ENCODE measurements at regions not wholly inside any gene's neighbourhood (a gene's known extent, or its start where the extent isn't known, plus 50 kb on each side); places are given as distances from the start of the nearest gene placed in this dataset.

DNA sequence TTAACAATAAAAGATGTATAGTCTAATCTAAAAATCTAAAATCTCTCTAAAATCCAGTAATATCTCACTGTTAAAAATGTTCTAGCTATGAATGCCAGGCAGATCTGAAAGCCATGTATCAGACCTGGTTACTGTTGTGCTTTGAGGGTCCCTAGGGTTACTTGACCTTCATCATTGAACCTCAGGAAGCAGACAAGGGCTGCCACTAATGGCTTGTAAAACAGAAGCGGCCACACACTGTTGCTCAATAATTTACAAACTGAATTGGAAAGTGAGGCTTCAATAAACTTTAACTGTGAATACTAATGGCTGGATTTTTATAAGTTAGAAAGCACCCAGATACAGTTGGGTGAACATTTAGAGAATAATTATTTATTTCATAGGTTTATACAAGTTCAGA lies 198.0 kb upstream of the RPS23 start:
- Histone ChIP-seq H3K4me2 (ENCODE audit: insufficient read depth, low read length) (no peak overlapping the region), H3K9ac (ENCODE audit: insufficient read depth in 1 of 2, low read depth in 2 of 2, low read length in 2 of 2) (no peak overlapping the region), H3K4me1 (replicated peaks in 1 of 2; ENCODE audit: control insufficient read depth in 2 of 2, insufficient read depth in 2 of 2, low read length in 2 of 2) (no peaks in the 10 kb centered on the region), H2AFZ (ENCODE audit: low read depth, low read length) (no peak overlapping the region), H3K36me3 (ENCODE audit: control insufficient read depth, insufficient read depth, low read length) (no peaks in the 10 kb centered on the region), H3K9me1 (ENCODE audit: control insufficient read depth, insufficient read depth, low read length) (no peaks in the 10 kb centered on the region), H3K79me2 (ENCODE audit: control insufficient read depth, insufficient read depth, low read length) (no peaks in the 10 kb centered on the region), H3K4me3 (no peak overlapping the region), H3K27me3 (ENCODE audit: control insufficient read depth in 2 of 2, insufficient read depth in 2 of 2, low read length in 2 of 2) (no peaks in the 10 kb centered on the region), H3K9me3 (replicated peaks; ENCODE audit: control insufficient read depth, insufficient read depth, low read depth, low read length) (no peaks in the 10 kb centered on the region), H3K27ac (ENCODE audit: extremely low read depth, low read depth, low read length) (no peak overlapping the region), H4K20me1 (replicated peaks; ENCODE audit: control insufficient read depth, insufficient read depth, low read length) (no peaks in the 10 kb centered on the region)
- ATAC-seq (no peak), DNase-seq (ENCODE audit: extremely low read depth in 1 of 4, low spot score in 3 of 4) (no peak), FAIRE-seq (no peak)
- in situ Hi-C loops (cut with MboI), result no loop called here
- ChIA-PET CTCF (ENCODE audit: low intra/inter-chr PET ratio) (no interaction called here), POLR2A (no interaction called here)
- intact Hi-C loops (cut with micrococcal nuclease), result no loop called here
- no TSS peak for BruUV-seq (replicated peaks)
- WGBS (ENCODE audit: insufficient coverage, low coverage, missing lambda C conversion rate), result 44% methylated on average over 1 of the region's 1 CpG
- TF ChIP-seq, protein P1, sequence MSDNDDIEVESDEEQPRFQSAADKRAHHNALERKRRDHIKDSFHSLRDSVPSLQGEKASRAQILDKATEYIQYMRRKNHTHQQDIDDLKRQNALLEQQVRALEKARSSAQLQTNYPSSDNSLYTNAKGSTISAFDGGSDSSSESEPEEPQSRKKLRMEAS (CRISPR knock-in tag; IDR thresholded peaks at IDR 0.05), result no peak
- TF ChIP-seq CCAR2 (IDR thresholded peaks at IDR 0.05; ENCODE audit: low read depth, low read length) (no peak), KDM2B (CRISPR knock-in tag; IDR thresholded peaks at IDR 0.05) (no peak), NCOA4 (IDR thresholded peaks at IDR 0.05; ENCODE audit: partially characterized antibody) (no peak), RAD21 (CRISPR knock-in tag; conservative IDR thresholded peaks at IDR 0.05 in 1 of 2, IDR thresholded peaks at IDR 0.05 in 1 of 2) (no peak), NFE2L1 (tag; IDR thresholded peaks at IDR 0.05; ENCODE audit: borderline replicate concordance, low read depth) (no peak), SMARCA5 (IDR thresholded peaks at IDR 0.05) (no peak)
- TF ChIP-seq, protein P2, sequence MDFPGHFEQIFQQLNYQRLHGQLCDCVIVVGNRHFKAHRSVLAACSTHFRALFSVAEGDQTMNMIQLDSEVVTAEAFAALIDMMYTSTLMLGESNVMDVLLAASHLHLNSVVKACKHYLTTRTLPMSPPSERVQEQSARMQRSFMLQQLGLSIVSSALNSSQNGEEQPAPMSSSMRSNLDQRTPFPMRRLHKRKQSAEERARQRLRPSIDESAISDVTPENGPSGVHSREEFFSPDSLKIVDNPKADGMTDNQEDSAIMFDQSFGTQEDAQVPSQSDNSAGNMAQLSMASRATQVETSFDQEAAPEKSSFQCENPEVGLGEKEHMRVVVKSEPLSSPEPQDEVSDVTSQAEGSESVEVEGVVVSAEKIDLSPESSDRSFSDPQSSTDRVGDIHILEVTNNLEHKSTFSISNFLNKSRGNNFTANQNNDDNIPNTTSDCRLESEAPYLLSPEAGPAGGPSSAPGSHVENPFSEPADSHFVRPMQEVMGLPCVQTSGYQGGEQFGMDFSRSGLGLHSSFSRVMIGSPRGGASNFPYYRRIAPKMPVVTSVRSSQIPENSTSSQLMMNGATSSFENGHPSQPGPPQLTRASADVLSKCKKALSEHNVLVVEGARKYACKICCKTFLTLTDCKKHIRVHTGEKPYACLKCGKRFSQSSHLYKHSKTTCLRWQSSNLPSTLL (IDR thresholded peaks at IDR 0.05), result no peak
- TF ChIP-seq, protein P3, sequence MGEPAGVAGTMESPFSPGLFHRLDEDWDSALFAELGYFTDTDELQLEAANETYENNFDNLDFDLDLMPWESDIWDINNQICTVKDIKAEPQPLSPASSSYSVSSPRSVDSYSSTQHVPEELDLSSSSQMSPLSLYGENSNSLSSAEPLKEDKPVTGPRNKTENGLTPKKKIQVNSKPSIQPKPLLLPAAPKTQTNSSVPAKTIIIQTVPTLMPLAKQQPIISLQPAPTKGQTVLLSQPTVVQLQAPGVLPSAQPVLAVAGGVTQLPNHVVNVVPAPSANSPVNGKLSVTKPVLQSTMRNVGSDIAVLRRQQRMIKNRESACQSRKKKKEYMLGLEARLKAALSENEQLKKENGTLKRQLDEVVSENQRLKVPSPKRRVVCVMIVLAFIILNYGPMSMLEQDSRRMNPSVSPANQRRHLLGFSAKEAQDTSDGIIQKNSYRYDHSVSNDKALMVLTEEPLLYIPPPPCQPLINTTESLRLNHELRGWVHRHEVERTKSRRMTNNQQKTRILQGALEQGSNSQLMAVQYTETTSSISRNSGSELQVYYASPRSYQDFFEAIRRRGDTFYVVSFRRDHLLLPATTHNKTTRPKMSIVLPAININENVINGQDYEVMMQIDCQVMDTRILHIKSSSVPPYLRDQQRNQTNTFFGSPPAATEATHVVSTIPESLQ (CRISPR knock-in tag; IDR thresholded peaks at IDR 0.05), result no peak
